ENCODE measurements at regions not wholly inside any gene's neighbourhood (a gene's known extent, or its start where the extent isn't known, plus 50 kb on each side); places are given as distances from the start of the nearest gene placed in this dataset.

GRCh38 chr9:13718539-13718938, 439.0 kb upstream of the MPDZ start:
- Histone ChIP-seq H2AFZ (ENCODE audit: low read depth) (no peak overlapping the region), H3K4me2 (no peak overlapping the region)
- no peak for TF ChIP-seq CTCF (conservative IDR thresholded peaks at IDR 0.05; ENCODE audit: low read depth, low read length)

GRCh38 chr9:13718086-13718485, 438.6 kb upstream of the MPDZ start:
- no peaks in the 10 kb centered on the region for H3K36me3 ChIP-seq (ENCODE audit: insufficient read depth)
- H4K20me1 ChIP-seq (ENCODE audit: insufficient read depth): no peaks in the 10 kb centered on the region
- peaks cover 15% of the 10 kb centered on the region for H3K4me1 ChIP-seq (ENCODE audit: low read depth, poor library complexity, severe bottlenecking)
- no peak for TF ChIP-seq CTCF (conservative IDR thresholded peaks at IDR 0.05; ENCODE audit: low read depth, low read length)
- H3K4me3 ChIP-seq (IDR thresholded peaks at IDR 0.05; ENCODE audit: insufficient read depth, low read depth, low read length): no peak overlapping the region
- H3K9ac ChIP-seq: no peak overlapping the region
- no peak overlapping the region for H3K27ac ChIP-seq
- H3K4me2 ChIP-seq: no peak overlapping the region
- no peaks in the 10 kb centered on the region for H3K27me3 ChIP-seq (ENCODE audit: insufficient read depth, low read depth)
- no peaks in the 10 kb centered on the region for H3K79me2 ChIP-seq (ENCODE audit: insufficient read depth, low read depth)
- H2AFZ ChIP-seq (ENCODE audit: low read depth): no peak overlapping the region

More at GRCh38 chr9:13718539-13718938, 439.0 kb upstream of the MPDZ start:
- Histone ChIP-seq H3K27ac (no peak overlapping the region), H4K20me1 (ENCODE audit: insufficient read depth) (no peaks in the 10 kb centered on the region), H3K27me3 (ENCODE audit: insufficient read depth, low read depth) (no peaks in the 10 kb centered on the region), H3K79me2 (ENCODE audit: insufficient read depth, low read depth) (no peaks in the 10 kb centered on the region), H3K9ac (no peak overlapping the region), H3K36me3 (ENCODE audit: insufficient read depth) (no peaks in the 10 kb centered on the region), H3K4me3 (IDR thresholded peaks at IDR 0.05; ENCODE audit: insufficient read depth, low read depth, low read length) (no peak overlapping the region), H3K4me1 (ENCODE audit: low read depth, poor library complexity, severe bottlenecking) (peaks cover 15% of the 10 kb centered on the region)

- no peak overlapping the region for H3K9ac ChIP-seq
- H3K4me3 ChIP-seq (IDR thresholded peaks at IDR 0.05; ENCODE audit: insufficient read depth, low read depth, low read length): no peak overlapping the region
- TF ChIP-seq CTCF (conservative IDR thresholded peaks at IDR 0.05; ENCODE audit: low read depth, low read length): no peak
- H2AFZ ChIP-seq (ENCODE audit: low read depth): no peak overlapping the region
- H3K27ac ChIP-seq: no peak overlapping the region
- no peaks in the 10 kb centered on the region for H4K20me1 ChIP-seq (ENCODE audit: insufficient read depth)
- H3K36me3 ChIP-seq (ENCODE audit: insufficient read depth): no peaks in the 10 kb centered on the region
- H3K4me1 ChIP-seq (ENCODE audit: low read depth, poor library complexity, severe bottlenecking): peaks cover 15% of the 10 kb centered on the region
- H3K27me3 ChIP-seq (ENCODE audit: insufficient read depth, low read depth): no peaks in the 10 kb centered on the region
- H3K4me2 ChIP-seq: peak overlapping the region; percentile 18; the same call in 1 of the 2 replicates
- H3K79me2 ChIP-seq (ENCODE audit: insufficient read depth, low read depth): no peaks in the 10 kb centered on the region
Measured at GRCh38 chr9:13717322-13718054, 438.0 kb upstream of the MPDZ start.

GRCh38 chr9:13716601-13717321, 437.3 kb upstream of the MPDZ start:
- no peaks in the 10 kb centered on the region for H3K79me2 ChIP-seq (ENCODE audit: insufficient read depth, low read depth)
- H3K9ac ChIP-seq: no peak overlapping the region
- H3K27ac ChIP-seq: no peak overlapping the region
- H3K4me2 ChIP-seq: no peak overlapping the region
- H2AFZ ChIP-seq (ENCODE audit: low read depth): no peak overlapping the region
- no peak for TF ChIP-seq CTCF (conservative IDR thresholded peaks at IDR 0.05; ENCODE audit: low read depth, low read length)
- no peaks in the 10 kb centered on the region for H3K27me3 ChIP-seq (ENCODE audit: insufficient read depth, low read depth)
- no peak overlapping the region for H3K4me3 ChIP-seq (IDR thresholded peaks at IDR 0.05; ENCODE audit: insufficient read depth, low read depth, low read length)
- no peaks in the 10 kb centered on the region for H3K36me3 ChIP-seq (ENCODE audit: insufficient read depth)
- H4K20me1 ChIP-seq (ENCODE audit: insufficient read depth): no peaks in the 10 kb centered on the region
- H3K4me1 ChIP-seq (ENCODE audit: low read depth, poor library complexity, severe bottlenecking): peaks cover 15% of the 10 kb centered on the region

Measured in KMS-11 (cell line).